Osteoblast (primary cell): ENCODE measurements at regions not wholly inside any gene's neighbourhood (a gene's known extent, or its start where the extent isn't known, plus 50 kb on each side); places are given as distances from the start of the nearest gene placed in this dataset.

Experiments used
- DNase-seq: peaks from one replicate; pipeline ENCODE4 v3.0.0; 2011; ENCODE audit warnings: low spot score, mixed read lengths; ENCODE audit not compliant: insufficient read length; ENCODE audit errors: missing footprints
- H2AFZ ChIP-seq: 2 replicates; pipeline ENCODE4 v1.6.0; 2011; ENCODE audit warnings: mild to moderate bottlenecking, low read length
- H3K27ac ChIP-seq: 2 replicates; pipeline ENCODE4 v1.5.1; 2011; ENCODE audit warnings: mild to moderate bottlenecking, low read depth, low read length, moderate library complexity
- H3K27me3 ChIP-seq: 2 replicates; pipeline ENCODE4 v1.6.0; 2012; ENCODE audit warnings: mild to moderate bottlenecking, control low read depth, inconsistent platforms, low read length, moderate library complexity; ENCODE audit not compliant: insufficient read depth
- H3K36me3 ChIP-seq: 2 replicates; pipeline ENCODE4 v1.5.1; 2011; ENCODE audit warnings: mild to moderate bottlenecking, low read length, control low read depth, moderate library complexity; ENCODE audit not compliant: insufficient read depth
- H3K4me1 ChIP-seq: 2 replicates; pipeline ENCODE4 v1.5.1; 2011; ENCODE audit warnings: mild to moderate bottlenecking, low read length, control low read depth, moderate library complexity; ENCODE audit not compliant: insufficient read depth
- H3K4me2 ChIP-seq: 2 replicates; pipeline ENCODE4 v1.6.0; 2011; ENCODE audit warnings: mild to moderate bottlenecking, low read length; ENCODE audit not compliant: insufficient read depth
- H3K4me3 ChIP-seq: fragments of 200-600 bp; sonication (generic); 3 replicates; pipeline ENCODE4 v1.5.1; 2012; ENCODE audit warnings: mild to moderate bottlenecking, low read length, inconsistent platforms; ENCODE audit not compliant: insufficient read depth
- H3K79me2 ChIP-seq: 2 replicates; pipeline ENCODE4 v1.6.0; 2012; ENCODE audit warnings: mild to moderate bottlenecking, low read length, control low read depth, inconsistent platforms; ENCODE audit not compliant: insufficient read depth
- H3K9me3 ChIP-seq: 2 replicates; pipeline ENCODE4 v1.5.1; 2011; ENCODE audit warnings: low read depth, low read length, control low read depth
- H4K20me1 ChIP-seq: 2 replicates; pipeline ENCODE4 v1.6.0; 2012; ENCODE audit warnings: mild to moderate bottlenecking, low read length, control low read depth; ENCODE audit not compliant: insufficient read depth
- CTCF ChIP-seq: IDR thresholded peaks from 2 replicates; pipeline ENCODE4 v1.5.1; 2011; ENCODE audit warnings: mild to moderate bottlenecking, low read depth, low read length, moderate library complexity; ENCODE audit errors: extremely low read depth

DNA sequence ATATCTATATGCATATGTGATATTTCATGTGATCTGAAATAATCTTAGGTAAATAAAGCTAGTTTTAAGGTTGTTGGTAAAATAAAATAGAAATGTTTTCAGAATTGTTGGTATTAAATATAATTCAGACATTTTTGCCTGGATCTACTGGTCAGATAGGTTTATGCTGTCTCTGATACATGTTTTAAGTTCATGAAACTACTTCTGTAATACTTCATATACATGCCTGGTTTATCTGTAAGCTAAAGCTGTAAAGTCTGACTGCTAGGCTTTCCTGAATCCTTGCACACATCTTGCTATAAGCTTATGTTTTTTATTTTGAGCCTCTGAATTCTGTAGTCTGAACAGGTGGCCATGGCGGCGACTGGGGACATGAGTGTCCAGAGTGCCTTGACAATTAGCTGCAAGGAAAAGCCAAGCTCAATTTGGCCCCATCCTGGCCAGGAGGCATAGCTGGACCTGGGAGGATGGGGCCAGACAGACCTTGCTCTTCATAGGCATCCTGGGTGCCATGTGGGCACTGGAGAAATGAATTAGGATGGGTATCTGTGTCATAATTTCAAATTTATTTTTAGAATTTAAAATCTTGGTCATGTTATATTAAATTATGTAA is 241.0 kb upstream of the UBASH3B start:
- no peak overlapping the region for H2AFZ ChIP-seq
- no peak for TF ChIP-seq CTCF
- H4K20me1 ChIP-seq: no peaks in the 10 kb centered on the region
- no peak overlapping the region for H3K4me3 ChIP-seq
- H3K4me2 ChIP-seq: no peak overlapping the region
- peaks cover 31% of the 10 kb centered on the region for H3K27me3 ChIP-seq
- H3K4me1 ChIP-seq: no peaks in the 10 kb centered on the region
- no peak for DNase-seq
- no peak overlapping the region for H3K27ac ChIP-seq
- H3K79me2 ChIP-seq: no peaks in the 10 kb centered on the region
- H3K36me3 ChIP-seq: no peaks in the 10 kb centered on the region
- peaks cover 2% of the 10 kb centered on the region for H3K9me3 ChIP-seq

- Histone ChIP-seq H3K4me3 (no peak overlapping the region), H3K36me3 (no peaks in the 10 kb centered on the region), H3K9me3 (peaks cover 2% of the 10 kb centered on the region), H3K27me3 (peaks cover 37% of the 10 kb centered on the region), H3K79me2 (no peaks in the 10 kb centered on the region), H3K4me2 (no peak overlapping the region), H3K27ac (no peak overlapping the region), H3K4me1 (no peaks in the 10 kb centered on the region), H4K20me1 (no peaks in the 10 kb centered on the region), H2AFZ (no peak overlapping the region)
- no peak for DNase-seq
- TF ChIP-seq CTCF: no peak
Measured at GRCh38 chr11:122413677-122414076, 241.8 kb upstream of the UBASH3B start.

- Histone ChIP-seq H3K9me3 (peaks cover 2% of the 10 kb centered on the region), H3K4me2 (no peak overlapping the region), H3K4me3 (no peak overlapping the region), H4K20me1 (no peaks in the 10 kb centered on the region), H2AFZ (no peak overlapping the region), H3K36me3 (no peaks in the 10 kb centered on the region), H3K79me2 (no peaks in the 10 kb centered on the region), H3K27ac (no peak overlapping the region), H3K4me1 (no peaks in the 10 kb centered on the region), H3K27me3 (peaks cover 44% of the 10 kb centered on the region)
- no peak for TF ChIP-seq CTCF
- no peak for DNase-seq
Measured at GRCh38 chr11:122412581-122412980, 242.9 kb upstream of the UBASH3B start.

DNA sequence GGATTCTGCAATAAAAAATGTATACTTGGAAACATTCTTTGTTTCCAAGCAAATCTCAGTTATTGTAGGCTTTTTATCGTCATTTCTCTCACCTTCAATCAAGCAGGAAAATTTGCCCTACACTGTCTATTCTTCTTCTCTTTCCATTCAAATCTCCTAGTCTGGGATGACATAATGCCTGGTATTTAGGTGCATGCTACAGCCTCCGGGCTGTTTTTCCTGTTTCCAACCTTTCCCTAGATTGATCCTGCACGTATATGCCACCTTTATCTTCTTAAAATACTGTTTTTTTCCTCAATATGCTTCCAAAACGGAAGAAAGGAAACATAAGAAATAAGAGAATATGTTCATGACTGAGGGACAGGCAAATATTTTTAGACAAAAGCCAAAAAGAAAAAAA is 249.1 kb upstream of the UBASH3B start:
- Histone ChIP-seq H3K27ac (no peak overlapping the region), H3K4me2 (no peak overlapping the region), H2AFZ (no peak overlapping the region), H3K27me3 (peaks cover 41% of the 10 kb centered on the region), H3K4me1 (no peaks in the 10 kb centered on the region), H3K4me3 (no peak overlapping the region), H3K9me3 (no peaks in the 10 kb centered on the region), H4K20me1 (no peaks in the 10 kb centered on the region), H3K36me3 (no peaks in the 10 kb centered on the region), H3K79me2 (no peaks in the 10 kb centered on the region)
- no peak for TF ChIP-seq CTCF
- DNase-seq: no peak
